ENCODE measurements at regions not wholly inside any gene's neighbourhood (a gene's known extent, or its start where the extent isn't known, plus 50 kb on each side); places are given as distances from the start of the nearest gene placed in this dataset.

- TF ChIP-seq CTCF (IDR thresholded peaks at IDR 0.05), result no peak
- no peak for TF ChIP-seq POLR2A (IDR thresholded peaks at IDR 0.05)
Observed at GRCh38 chr12:25404955-25405354, 148.1 kb downstream of the LMNTD1 start.
